PFSK-1 (cell line): ENCODE measurements at regions not wholly inside any gene's neighbourhood (a gene's known extent, or its start where the extent isn't known, plus 50 kb on each side); places are given as distances from the start of the nearest gene placed in this dataset.

ENCODE experiments used
- SIN3A ChIP-seq: IDR thresholded peaks from 2 replicates; pipeline ENCODE4 v1.6.1; 2012; ENCODE audit warnings: mild to moderate bottlenecking, low read length, moderate library complexity, borderline replicate concordance; ENCODE audit not compliant: insufficient read depth
- TAF1 ChIP-seq: IDR thresholded peaks from 2 replicates; pipeline ENCODE4 v1.6.1; 2012; ENCODE audit warnings: low read length, control low read depth, borderline replicate concordance; ENCODE audit not compliant: insufficient read depth
- TF ChIP-seq, protein P1 (sequence below), 2 experiments: IDR thresholded peaks; 2 replicates each; pipeline versions ENCODE4 v1.6.1 to v1.8.0; 2011 to 2012; ENCODE audit warnings: low read depth in 2 of 2, low read length in 2 of 2, control low read depth in 1 of 2, inconsistent platforms in 1 of 2, mild to moderate bottlenecking in 1 of 2, moderate library complexity in 1 of 2; ENCODE audit not compliant: insufficient read depth in 1 of 2

- TF ChIP-seq SIN3A = no peak
- TF ChIP-seq, protein P1, sequence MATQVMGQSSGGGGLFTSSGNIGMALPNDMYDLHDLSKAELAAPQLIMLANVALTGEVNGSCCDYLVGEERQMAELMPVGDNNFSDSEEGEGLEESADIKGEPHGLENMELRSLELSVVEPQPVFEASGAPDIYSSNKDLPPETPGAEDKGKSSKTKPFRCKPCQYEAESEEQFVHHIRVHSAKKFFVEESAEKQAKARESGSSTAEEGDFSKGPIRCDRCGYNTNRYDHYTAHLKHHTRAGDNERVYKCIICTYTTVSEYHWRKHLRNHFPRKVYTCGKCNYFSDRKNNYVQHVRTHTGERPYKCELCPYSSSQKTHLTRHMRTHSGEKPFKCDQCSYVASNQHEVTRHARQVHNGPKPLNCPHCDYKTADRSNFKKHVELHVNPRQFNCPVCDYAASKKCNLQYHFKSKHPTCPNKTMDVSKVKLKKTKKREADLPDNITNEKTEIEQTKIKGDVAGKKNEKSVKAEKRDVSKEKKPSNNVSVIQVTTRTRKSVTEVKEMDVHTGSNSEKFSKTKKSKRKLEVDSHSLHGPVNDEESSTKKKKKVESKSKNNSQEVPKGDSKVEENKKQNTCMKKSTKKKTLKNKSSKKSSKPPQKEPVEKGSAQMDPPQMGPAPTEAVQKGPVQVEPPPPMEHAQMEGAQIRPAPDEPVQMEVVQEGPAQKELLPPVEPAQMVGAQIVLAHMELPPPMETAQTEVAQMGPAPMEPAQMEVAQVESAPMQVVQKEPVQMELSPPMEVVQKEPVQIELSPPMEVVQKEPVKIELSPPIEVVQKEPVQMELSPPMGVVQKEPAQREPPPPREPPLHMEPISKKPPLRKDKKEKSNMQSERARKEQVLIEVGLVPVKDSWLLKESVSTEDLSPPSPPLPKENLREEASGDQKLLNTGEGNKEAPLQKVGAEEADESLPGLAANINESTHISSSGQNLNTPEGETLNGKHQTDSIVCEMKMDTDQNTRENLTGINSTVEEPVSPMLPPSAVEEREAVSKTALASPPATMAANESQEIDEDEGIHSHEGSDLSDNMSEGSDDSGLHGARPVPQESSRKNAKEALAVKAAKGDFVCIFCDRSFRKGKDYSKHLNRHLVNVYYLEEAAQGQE (IDR thresholded peaks at IDR 0.05; ENCODE audit: insufficient read depth in 1 of 2, low read depth in 2 of 2, low read length in 2 of 2) = no peak
- TF ChIP-seq TAF1 = no peak
These were observed 150.3 kb downstream of the HTR1A start for GRCh38 chr5:63811961-63812360.
